Pulmonary artery endothelial cell (primary cell): ENCODE measurements at regions not wholly inside any gene's neighbourhood (a gene's known extent, or its start where the extent isn't known, plus 50 kb on each side); places are given as distances from the start of the nearest gene placed in this dataset.

ENCODE experiments used
- DNase-seq: peaks from one replicate; pipeline ENCODE4 v3.0.0-alpha.2; 2011; ENCODE audit warnings: low read depth, low spot score

GRCh38 chr2:123163398-123163797, 861.7 kb upstream of the CNTNAP5 start:
- DNase-seq, result no peak

GRCh38 chr2:123164216-123164615, 860.9 kb upstream of the CNTNAP5 start:
- DNase-seq, result no peak

- DNase-seq, result no peak
Observed at GRCh38 chr2:123165616-123166015, 859.5 kb upstream of the CNTNAP5 start.

- DNase-seq, result no peak
Observed at GRCh38 chr2:123179526-123179925, 845.6 kb upstream of the CNTNAP5 start.

- no peak for DNase-seq
Observed at GRCh38 chr2:123195957-123196356, 829.1 kb upstream of the CNTNAP5 start.

GRCh38 chr2:123200035-123200434, 825.1 kb upstream of the CNTNAP5 start:
- no peak for DNase-seq

GRCh38 chr2:123207245-123207644, 817.8 kb upstream of the CNTNAP5 start:
- no peak for DNase-seq

GRCh38 chr2:123209202-123209601, 815.9 kb upstream of the CNTNAP5 start:
- DNase-seq, result no peak

GRCh38 chr2:123211181-123211580, 813.9 kb upstream of the CNTNAP5 start:
- DNase-seq, result no peak

GRCh38 chr2:123245156-123245555, 779.9 kb upstream of the CNTNAP5 start:
- DNase-seq, result no peak

GRCh38 chr2:123258877-123259539, 766.1 kb upstream of the CNTNAP5 start:
- no peak for DNase-seq

- DNase-seq, result no peak
Observed at GRCh38 chr2:123262856-123263255, 762.2 kb upstream of the CNTNAP5 start.

GRCh38 chr2:123283431-123283830, 741.7 kb upstream of the CNTNAP5 start:
- no peak for DNase-seq

- no peak for DNase-seq
Observed at GRCh38 chr2:123303731-123304130, 721.4 kb upstream of the CNTNAP5 start.
